B cell (primary cell): ENCODE measurements at regions not wholly inside any gene's neighbourhood (a gene's known extent, or its start where the extent isn't known, plus 50 kb on each side); places are given as distances from the start of the nearest gene placed in this dataset.

Source experiments
- ATAC-seq: fragments of 200-7000 bp; cut with Tn5 transposase; one replicate; pipeline ENCODE4 v1.10.0; 2021; ENCODE audit warnings: low read depth, mild to moderate bottlenecking, moderate number of reproducible peaks, moderate library complexity
- CTCF ChIA-PET: fragments of 350-600 bp; sonication (Branson Sonifier 250); formaldehyde crosslinking; loops from one replicate; lab custom pipeline; 2021; ENCODE audit warnings: antibody characterized with exemption, inconsistent platforms; lab: Charles Lee
- POLR2A ChIA-PET: fragments of 350-600 bp; sonication (Branson Sonifier 250); formaldehyde crosslinking; loops from one replicate; lab custom pipeline; 2021; ENCODE audit warnings: antibody characterized with exemption; lab: Charles Lee
- DNase-seq: peaks from one replicate; pipeline ENCODE4 v3.0.0; 2013
- H2AFZ ChIP-seq: 2 replicates; pipeline ENCODE4 v1.6.1; 2012; ENCODE audit warnings: mild to moderate bottlenecking, low read depth, low read length; ENCODE audit not compliant: insufficient read depth, poor library complexity, severe bottlenecking
- H3K27ac ChIP-seq, 2 donors: 1 replicate in 1 of 2; 2 replicates in 1 of 2; pipeline ENCODE4 v1.5.1; 2012 to 2013; ENCODE audit warnings: low read length in 2 of 2, mild to moderate bottlenecking in 2 of 2, moderate library complexity in 1 of 2
- H3K27me3 ChIP-seq, 4 experiments: fragments of 200-600 bp in 1 of 4; sonication (generic) in 1 of 4; replicated peaks in 1 of 4; 1 replicate in 2 of 4; 2 replicates in 2 of 4; pipeline versions ENCODE4 v1.6.1 to v1.7.0; 2013 to 2016; ENCODE audit warnings: low read length in 3 of 4, mild to moderate bottlenecking in 2 of 4, mixed read lengths in 1 of 4, moderate library complexity in 1 of 4; ENCODE audit not compliant: insufficient read depth in 4 of 4, control insufficient read depth in 3 of 4; ENCODE audit errors: control extremely low read depth in 1 of 4
- H3K36me3 ChIP-seq, 2 experiments: replicated peaks in 1 of 2; 1 replicate in 1 of 2; 2 replicates in 1 of 2; pipeline versions ENCODE4 v1.6.1 to v1.7.1; 2013; ENCODE audit warnings: low read length in 1 of 2; ENCODE audit not compliant: insufficient read depth in 2 of 2, control insufficient read depth in 1 of 2; ENCODE audit errors: control extremely low read depth in 1 of 2, extremely low read depth in 1 of 2
- H3K4me1 ChIP-seq, 2 donors: fragments of 200-600 bp in 1 of 2; sonication (generic) in 1 of 2; 1 replicate in 1 of 2; 2 replicates in 1 of 2; pipeline versions ENCODE4 v1.5.1 to v1.6.1; 2013 to 2017; ENCODE audit warnings: low read length in 2 of 2; ENCODE audit not compliant: control insufficient read depth in 2 of 2, insufficient read depth in 2 of 2
- H3K4me2 ChIP-seq: replicated peaks from 2 replicates; pipeline ENCODE3; 2012; ENCODE audit warnings: mild to moderate bottlenecking, low read depth, low read length; ENCODE audit not compliant: poor library complexity, severe bottlenecking
- H3K4me3 ChIP-seq, 5 experiments: fragments of 200-600 bp in 1 of 5; sonication (generic) in 1 of 5; 1 replicate in 3 of 5; 2 replicates in 2 of 5; pipeline versions ENCODE4 v1.5.1 to v1.7.0; 2011 to 2016; ENCODE audit warnings: low read length in 4 of 5, mild to moderate bottlenecking in 4 of 5, low read depth in 2 of 5, control low read depth in 1 of 5, moderate library complexity in 1 of 5; ENCODE audit not compliant: insufficient read depth in 1 of 5; ENCODE audit errors: control extremely low read depth in 1 of 5, extremely low read depth in 1 of 5
- H3K79me2 ChIP-seq: fragments of 200-600 bp; sonication (generic); one replicate; pipeline ENCODE4 v1.6.0; 2016; ENCODE audit warnings: low read length; ENCODE audit not compliant: control insufficient read depth, insufficient read depth
- H3K9ac ChIP-seq: fragments of 200-600 bp; sonication (generic); 2 replicates; pipeline ENCODE4 v1.6.1; 2017; ENCODE audit warnings: mild to moderate bottlenecking, low read length, moderate library complexity
- H3K9me3 ChIP-seq, 3 donors: one replicate each; pipeline versions ENCODE4 v1.6.1 to v1.7.1; 2013; ENCODE audit warnings: low read length in 2 of 3; ENCODE audit not compliant: control insufficient read depth in 2 of 3, insufficient read depth in 1 of 3; ENCODE audit errors: control extremely low read depth in 1 of 3
- H4K20me1 ChIP-seq: 2 replicates; pipeline ENCODE4 v1.6.0; 2012; ENCODE audit warnings: mild to moderate bottlenecking, low read length; ENCODE audit not compliant: insufficient read depth, control insufficient read depth, poor library complexity, severe bottlenecking
- H3K27ac Mint-ChIP-seq: one replicate; pipeline ENCODE4 v1.8.0; 2021; ENCODE audit warnings: mixed read lengths
- H3K27me3 Mint-ChIP-seq: one replicate; pipeline ENCODE4 v1.8.0; 2021; ENCODE audit warnings: mixed read lengths
- H3K4me1 Mint-ChIP-seq: one replicate; pipeline ENCODE4 v1.8.0; 2021; ENCODE audit warnings: mixed read lengths
- H3K4me3 Mint-ChIP-seq: one replicate; pipeline ENCODE4 v1.8.0; 2021; ENCODE audit warnings: mixed read lengths
- H3K9me3 Mint-ChIP-seq: one replicate; pipeline ENCODE4 v1.8.0; 2022; ENCODE audit warnings: mixed read lengths; ENCODE audit not compliant: insufficient read depth
- CTCF ChIP-seq: fragments of 200-600 bp; IDR thresholded peaks from one replicate; pipeline ENCODE4 v1.8.0; 2022; ENCODE audit warnings: antibody characterized with exemption, mild to moderate bottlenecking
- EZH2 ChIP-seq: IDR thresholded peaks from 2 replicates; pipeline ENCODE4 v1.6.1; 2012; ENCODE audit warnings: borderline replicate concordance, low read depth, mild to moderate bottlenecking, moderate library complexity, low read length; ENCODE audit not compliant: insufficient read depth, poor library complexity, severe bottlenecking
- WGBS: methylation state at CpG from one replicate; pipeline ENCODE4 v1.1.5; 2013; ENCODE audit warnings: missing lambda C conversion rate; ENCODE audit not compliant: insufficient coverage; 5-methylcytosine and 5-hydroxymethylcytosine counted together
- intact Hi-C: fragments of 100-400 bp; cut with micrococcal nuclease; formaldehyde crosslinking; loops from one replicate; pipeline ENCODE4 v1.10.0; 2022

DNA sequence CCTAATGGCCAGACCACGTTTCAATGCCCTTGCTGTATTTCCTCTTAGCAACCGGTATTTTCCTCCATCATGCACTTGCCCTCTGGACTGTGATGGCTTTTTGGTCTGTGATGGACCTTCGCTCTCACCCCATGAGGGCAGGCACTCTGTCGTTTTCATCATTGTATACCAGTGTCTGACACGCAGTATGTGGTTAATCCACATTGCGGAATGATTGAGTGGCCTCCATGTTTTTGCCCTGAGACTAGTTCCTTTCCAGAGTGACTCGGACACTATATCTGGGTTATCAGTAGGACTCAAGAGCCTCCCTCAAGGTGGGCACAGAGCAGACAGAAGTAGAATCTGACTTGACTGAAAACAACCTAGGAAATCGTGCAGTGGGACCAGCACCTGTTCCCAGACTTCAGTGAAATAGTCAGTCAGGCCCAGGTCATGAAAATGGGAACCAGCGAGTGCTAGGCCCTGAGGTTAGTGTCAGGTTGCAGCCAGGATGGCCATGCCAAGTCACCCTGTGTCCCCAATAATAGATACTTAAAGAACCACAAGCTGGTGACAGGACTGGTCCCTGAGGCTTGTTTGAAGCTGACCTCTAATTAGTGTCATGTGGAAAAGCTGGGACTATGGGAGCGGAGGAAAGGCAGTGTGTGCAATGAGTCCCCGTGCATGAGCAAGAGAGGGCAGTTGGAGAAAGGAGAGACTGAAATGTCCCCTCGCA, 464.7 kb downstream of the INSC start:
- H3K36me3 ChIP-seq: no peaks in the 10 kb centered on the region
- peaks cover 0 to 7% (median 0%) of the 10 kb centered on the region in 3 donors for H3K9me3 ChIP-seq
- Mint-ChIP-seq H3K9me3 (peaks cover 2% of the 10 kb centered on the region), H3K4me3 (no peak overlapping the region), H3K4me1 (no peaks in the 10 kb centered on the region), H3K27me3 (no peaks in the 10 kb centered on the region), H3K27ac (no peak overlapping the region)
- WGBS: 77% methylated on average over 12 of the region's 12 CpGs
- intact Hi-C loops: no loop called here
- no peak overlapping the region for H2AFZ ChIP-seq
- TF ChIP-seq CTCF (no peak), EZH2 (no peak)
- no peak for DNase-seq
- no peak overlapping the region for H3K27ac ChIP-seq
- no peaks in the 10 kb centered on the region for H4K20me1 ChIP-seq
- H3K4me3 ChIP-seq: no peak overlapping the region
- ATAC-seq: no peak
- ChIA-PET POLR2A (no interaction called here), CTCF (no interaction called here)
- H3K4me1 ChIP-seq: no peaks in the 10 kb centered on the region
- no peaks in the 10 kb centered on the region for H3K27me3 ChIP-seq
- no peak overlapping the region for H3K9ac ChIP-seq
- no peak overlapping the region for H3K4me2 ChIP-seq
- no peaks in the 10 kb centered on the region for H3K79me2 ChIP-seq

DNA sequence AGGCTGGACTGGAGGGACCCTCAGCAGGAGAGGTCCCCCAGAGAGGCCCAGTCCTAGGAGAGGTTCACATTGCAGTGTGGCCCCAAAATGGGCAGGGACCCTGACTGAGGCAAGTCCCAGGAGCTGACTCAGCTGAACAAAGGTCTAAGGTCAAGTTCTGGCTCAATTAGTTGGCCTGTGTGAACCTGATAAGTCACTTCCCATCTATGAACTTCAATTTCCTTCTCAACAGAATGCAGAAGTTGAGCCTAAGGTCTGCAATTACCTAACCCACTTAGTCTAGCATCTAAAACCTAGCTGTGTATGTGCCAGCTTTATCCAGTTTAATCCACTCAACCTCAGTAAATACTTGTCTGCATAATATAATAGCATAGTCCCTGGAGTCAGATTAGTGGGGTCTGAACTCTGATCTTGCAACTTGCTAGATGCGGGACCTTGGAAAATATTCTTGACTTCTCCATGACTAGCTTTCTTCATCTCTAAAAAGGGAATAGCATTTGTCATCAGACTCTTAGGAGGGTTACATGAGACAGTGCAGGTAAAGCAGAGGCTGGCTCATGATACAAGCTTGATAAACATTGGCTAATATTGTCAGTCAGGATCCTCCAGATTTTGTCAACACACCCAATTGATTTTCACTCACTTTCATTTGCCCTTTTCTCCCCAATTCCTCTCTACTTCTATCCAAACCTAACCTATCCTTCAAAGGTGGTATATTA, 465.5 kb downstream of the INSC start:
- POLR2A ChIA-PET: no interaction called here
- Mint-ChIP-seq H3K9me3 (no peaks in the 10 kb centered on the region), H3K27me3 (no peaks in the 10 kb centered on the region), H3K4me1 (no peaks in the 10 kb centered on the region), H3K27ac (no peak overlapping the region), H3K4me3 (no peak overlapping the region)
- CTCF ChIA-PET: no interaction called here
- ATAC-seq (no peak), DNase-seq (no peak)
- Histone ChIP-seq H4K20me1 (no peaks in the 10 kb centered on the region), H3K4me3 (no peak overlapping the region), H3K4me2 (no peak overlapping the region), H3K79me2 (no peaks in the 10 kb centered on the region), H2AFZ (no peak overlapping the region), H3K27ac (no peak overlapping the region), H3K9ac (no peak overlapping the region), H3K9me3 (peaks cover 0 to 7% (median 0%) of the 10 kb centered on the region in 3 donors), H3K36me3 (no peaks in the 10 kb centered on the region), H3K4me1 (no peaks in the 10 kb centered on the region), H3K27me3 (no peaks in the 10 kb centered on the region)
- intact Hi-C loops: no loop called here
- TF ChIP-seq CTCF: no peak
- no peak for TF ChIP-seq EZH2
- WGBS: no CpG with 5 or more reads among the region's 1 CpG
